Body of pancreas (tissue), 4 donors: ENCODE measurements at regions not wholly inside any gene's neighbourhood (a gene's known extent, or its start where the extent isn't known, plus 50 kb on each side); places are given as distances from the start of the nearest gene placed in this dataset.
A peak's percentile ranks its signal among the peaks of the same experiment; 100 is the strongest.

Experiments used
- ATAC-seq: fragments of 150-250 bp; one replicate; pipeline ENCODE4 v1.9.1; 2016
- DNase-seq, 4 donors: peaks; one replicate each; pipeline ENCODE4 v3.0.0-alpha.2; 2019
- H3K27ac ChIP-seq, 4 donors: fragments of 200-600 bp; sonication (generic); 1 replicate in 3 of 4; 2 replicates in 1 of 4; pipeline versions ENCODE4 v1.5.1 to v1.6.1; 2016 to 2019; ENCODE audit warnings: mild to moderate bottlenecking in 1 of 4, mixed read lengths in 1 of 4, moderate library complexity in 1 of 4
- H3K27me3 ChIP-seq, 2 donors: fragments of 200-600 bp; sonication (generic); one replicate each; pipeline ENCODE4 v1.6.0; 2016; ENCODE audit warnings: mild to moderate bottlenecking in 1 of 2
- H3K36me3 ChIP-seq, 2 donors: fragments of 200-600 bp; sonication (generic); replicated peaks in 1 of 2; 2 replicates each; pipeline ENCODE4 v1.5.1; 2016; ENCODE audit warnings: low read depth in 2 of 2; ENCODE audit not compliant: insufficient read depth in 1 of 2
- H3K4me1 ChIP-seq: fragments of 200-600 bp; sonication (generic); one replicate; pipeline ENCODE4 v1.6.0; 2016
- H3K4me3 ChIP-seq, 2 donors: fragments of 200-600 bp; sonication (generic); 1 replicate in 1 of 2; 2 replicates in 1 of 2; pipeline ENCODE4 v1.5.1; 2016 to 2019
- H3K9me3 ChIP-seq, 3 donors: fragments of 200-600 bp; sonication (generic); 1 replicate in 2 of 3; 2 replicates in 1 of 3; pipeline ENCODE4 v1.5.1; 2016
- POLR2A ChIP-seq, 3 donors: fragments of 450-650 bp; IDR thresholded peaks; one replicate each; pipeline ENCODE4 v1.6.1; 2016; ENCODE audit warnings: antibody characterized with exemption in 3 of 3, mild to moderate bottlenecking in 2 of 3
- WGBS, 2 donors: methylation state at CpG; one replicate each; pipeline ENCODE4 v1.1.5; 2017; 5-methylcytosine and 5-hydroxymethylcytosine counted together
- intact Hi-C: fragments of 100-400 bp; cut with DNase I; formaldehyde crosslinking; loops from one replicate; pipeline ENCODE4 v1.15.1; 2023
- TF ChIP-seq, protein P1 (sequence below), 7 experiments: fragments of 450-650 bp in 4 of 7; fragments of 200-600 bp in 3 of 7; sonication (generic) in 3 of 7; IDR thresholded peaks; one replicate each; pipeline ENCODE4 v1.5.1; 2016 to 2019; ENCODE audit warnings: antibody characterized with exemption in 7 of 7

DNA sequence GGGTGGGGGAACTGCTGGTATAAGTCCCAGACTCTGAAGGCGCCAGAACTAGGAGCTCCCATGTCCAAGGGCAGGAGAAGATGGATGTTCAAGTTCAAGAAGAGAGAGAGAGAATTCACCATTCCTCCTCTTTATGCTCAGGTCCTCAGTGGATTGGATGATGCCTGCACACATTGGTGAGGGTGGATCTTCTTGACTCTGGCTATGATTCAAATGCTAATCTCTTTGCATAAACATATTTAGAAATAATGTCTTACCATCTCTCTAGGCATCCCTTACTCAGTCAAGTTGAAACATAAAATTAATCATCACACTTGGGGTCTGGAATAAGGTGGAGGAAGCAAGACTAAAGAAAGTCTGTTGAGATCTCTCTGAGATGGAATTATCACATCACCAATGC is 210.6 kb upstream of the CHST9 start:
- WGBS, 2 donors: 31 to 59% methylated on average over 1 of the region's 1 CpG
- no peaks in the 10 kb centered on the region for H3K4me1 ChIP-seq
- H3K27ac ChIP-seq: no peak overlapping the region
- TF ChIP-seq, protein P1, sequence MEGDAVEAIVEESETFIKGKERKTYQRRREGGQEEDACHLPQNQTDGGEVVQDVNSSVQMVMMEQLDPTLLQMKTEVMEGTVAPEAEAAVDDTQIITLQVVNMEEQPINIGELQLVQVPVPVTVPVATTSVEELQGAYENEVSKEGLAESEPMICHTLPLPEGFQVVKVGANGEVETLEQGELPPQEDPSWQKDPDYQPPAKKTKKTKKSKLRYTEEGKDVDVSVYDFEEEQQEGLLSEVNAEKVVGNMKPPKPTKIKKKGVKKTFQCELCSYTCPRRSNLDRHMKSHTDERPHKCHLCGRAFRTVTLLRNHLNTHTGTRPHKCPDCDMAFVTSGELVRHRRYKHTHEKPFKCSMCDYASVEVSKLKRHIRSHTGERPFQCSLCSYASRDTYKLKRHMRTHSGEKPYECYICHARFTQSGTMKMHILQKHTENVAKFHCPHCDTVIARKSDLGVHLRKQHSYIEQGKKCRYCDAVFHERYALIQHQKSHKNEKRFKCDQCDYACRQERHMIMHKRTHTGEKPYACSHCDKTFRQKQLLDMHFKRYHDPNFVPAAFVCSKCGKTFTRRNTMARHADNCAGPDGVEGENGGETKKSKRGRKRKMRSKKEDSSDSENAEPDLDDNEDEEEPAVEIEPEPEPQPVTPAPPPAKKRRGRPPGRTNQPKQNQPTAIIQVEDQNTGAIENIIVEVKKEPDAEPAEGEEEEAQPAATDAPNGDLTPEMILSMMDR (IDR thresholded peaks at IDR 0.05): no peak
- no peak for TF ChIP-seq POLR2A (IDR thresholded peaks at IDR 0.05)
- H3K4me3 ChIP-seq: no peak overlapping the region
- ATAC-seq (no peak), DNase-seq (no peak)
- no peaks in the 10 kb centered on the region for H3K27me3 ChIP-seq
- no peaks in the 10 kb centered on the region for H3K36me3 ChIP-seq
- H3K9me3 ChIP-seq: no peaks in the 10 kb centered on the region
- intact Hi-C loops: no loop called here

DNA sequence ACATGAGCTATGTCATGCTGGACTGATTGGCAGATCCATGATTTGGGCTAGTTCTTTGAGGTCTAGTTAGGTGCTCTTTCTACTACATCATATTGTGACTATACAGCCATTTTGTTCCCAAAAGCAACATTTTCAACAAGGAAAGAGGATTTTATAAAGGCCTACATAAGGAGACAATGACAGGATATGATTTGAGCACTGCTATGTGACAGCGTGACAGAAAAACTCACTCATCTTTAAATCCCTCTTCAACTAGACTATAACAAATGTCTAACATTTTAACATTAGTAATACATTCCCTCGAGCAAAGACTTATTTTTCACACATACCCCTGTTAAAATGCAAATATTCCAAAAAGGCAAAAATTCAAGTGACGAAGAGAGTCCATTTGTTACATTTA is 209.6 kb upstream of the CHST9 start:
- WGBS, 2 donors: 68 to 75% methylated on average over 3 of the region's 3 CpGs
- no peak overlapping the region for H3K27ac ChIP-seq
- no peak for TF ChIP-seq POLR2A (IDR thresholded peaks at IDR 0.05)
- TF ChIP-seq, protein P1 (IDR thresholded peaks at IDR 0.05): no peak
- no peaks in the 10 kb centered on the region for H3K27me3 ChIP-seq
- H3K36me3 ChIP-seq: no peaks in the 10 kb centered on the region
- H3K9me3 ChIP-seq: no peaks in the 10 kb centered on the region
- intact Hi-C loops: no loop called here
- DNase-seq: no peak
- H3K4me3 ChIP-seq: no peak overlapping the region
- no peaks in the 10 kb centered on the region for H3K4me1 ChIP-seq
- no peak for ATAC-seq

DNA sequence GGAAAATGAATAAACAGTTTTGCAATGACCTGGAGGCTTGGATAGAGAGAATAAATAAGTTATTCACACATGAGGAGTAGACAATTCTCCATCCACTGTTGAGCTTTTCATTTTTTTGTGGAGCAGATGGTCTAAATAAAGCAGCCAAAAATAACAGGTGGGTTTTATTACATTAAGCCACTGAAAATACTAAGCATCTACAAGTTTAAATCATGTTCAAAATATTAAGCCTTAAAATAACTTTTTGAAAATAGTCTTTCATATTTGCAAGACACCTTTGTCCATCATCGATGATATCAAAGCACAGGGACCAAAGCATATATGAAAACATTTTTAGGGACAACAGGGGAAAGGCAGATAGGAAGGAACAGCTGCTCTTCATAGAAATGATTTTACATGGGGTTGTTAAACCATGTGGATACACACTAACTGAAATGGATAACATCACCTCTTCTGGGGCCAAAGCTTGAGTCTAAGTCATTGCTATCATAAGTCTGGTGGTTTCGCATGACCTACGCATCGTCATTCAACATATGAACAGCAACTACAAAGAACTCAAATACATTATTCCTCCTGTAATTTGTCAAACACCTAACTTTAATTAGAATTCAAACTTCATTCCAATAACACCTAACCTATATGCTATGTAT is 197.6 kb upstream of the CHST9 start:
- no peaks in the 10 kb centered on the region for H3K4me1 ChIP-seq
- WGBS, 2 donors: 83 to 87% methylated on average over 4 of the region's 4 CpGs
- no peak overlapping the region for H3K27ac ChIP-seq
- no peak overlapping the region for H3K4me3 ChIP-seq
- DNase-seq (no peak), ATAC-seq (no peak)
- H3K9me3 ChIP-seq: no peaks in the 10 kb centered on the region
- intact Hi-C loops: no loop called here
- no peaks in the 10 kb centered on the region for H3K27me3 ChIP-seq
- TF ChIP-seq POLR2A (IDR thresholded peaks at IDR 0.05): no peak
- TF ChIP-seq, protein P1 (IDR thresholded peaks at IDR 0.05): no peak
- no peaks in the 10 kb centered on the region for H3K36me3 ChIP-seq

DNA sequence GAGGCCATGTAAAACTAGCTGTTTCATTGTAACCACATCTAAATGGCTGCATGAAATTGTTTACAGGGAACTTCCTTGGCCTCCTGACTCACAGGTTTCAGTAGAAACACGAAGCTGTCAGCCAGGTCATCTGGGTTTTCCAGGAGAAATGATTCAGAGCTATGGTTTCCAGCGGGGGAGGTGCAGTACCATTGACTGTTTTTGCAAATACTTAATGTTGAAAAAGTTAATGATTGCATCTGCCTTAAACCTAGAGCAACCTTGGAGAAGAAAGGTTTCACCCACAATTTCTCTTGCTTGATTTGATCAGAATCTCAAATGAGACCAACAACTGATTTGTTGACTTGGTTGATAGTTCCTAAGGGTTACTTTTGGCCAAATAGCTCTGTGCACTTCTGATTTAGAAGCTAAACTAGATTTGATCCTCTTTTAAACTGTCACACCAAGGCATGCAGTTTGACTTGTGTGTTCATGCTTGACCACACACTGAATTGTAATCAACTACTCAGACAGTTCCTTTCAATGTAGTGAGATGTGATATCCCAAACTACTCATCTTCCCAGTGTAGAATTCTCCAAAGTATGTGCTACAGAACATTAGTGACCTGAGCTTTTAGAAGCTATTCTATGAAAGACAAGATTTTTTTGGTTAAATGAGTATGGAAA is 193.5 kb upstream of the CHST9 start:
- intact Hi-C loops: no loop called here
- Histone ChIP-seq H3K27ac (peak overlapping the region in 3 of 4 donors; percentile 15 to 62 (median 17)), H3K4me3 (no peak overlapping the region), H3K9me3 (no peaks in the 10 kb centered on the region), H3K4me1 (no peaks in the 10 kb centered on the region), H3K36me3 (no peaks in the 10 kb centered on the region), H3K27me3 (no peaks in the 10 kb centered on the region)
- DNase-seq (peak in 3 of 4 donors; percentile 13 to 45 (median 14)), ATAC-seq (peak; percentile 59)
- TF ChIP-seq POLR2A (IDR thresholded peaks at IDR 0.05): no peak
- TF ChIP-seq, protein P1 (IDR thresholded peaks at IDR 0.05): no peak
- WGBS, 2 donors: 20 to 24% methylated on average over 2 of the region's 2 CpGs

DNA sequence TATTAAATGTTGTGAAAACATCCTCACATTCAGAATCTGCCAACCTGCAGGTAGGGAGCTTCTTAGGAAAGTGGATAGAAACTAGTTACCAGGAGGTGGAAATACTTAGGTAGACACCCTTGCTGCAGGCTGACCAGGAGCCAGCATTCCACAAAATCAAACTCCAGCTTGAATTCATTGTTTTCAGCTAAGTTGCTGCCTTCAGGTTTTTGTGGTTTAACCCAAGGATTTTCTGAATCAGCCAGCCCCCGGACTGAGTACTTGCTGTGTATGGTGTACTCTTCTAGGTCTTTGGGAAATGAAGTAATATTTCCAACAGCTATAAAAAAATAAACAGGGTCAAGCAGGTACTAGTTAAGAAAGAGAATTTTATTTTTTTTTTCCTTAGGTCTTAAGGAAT is 192.1 kb upstream of the CHST9 start:
- no peak for TF ChIP-seq POLR2A (IDR thresholded peaks at IDR 0.05)
- TF ChIP-seq, protein P1 (IDR thresholded peaks at IDR 0.05): no peak
- Histone ChIP-seq H3K27me3 (no peaks in the 10 kb centered on the region), H3K27ac (no peak overlapping the region), H3K36me3 (no peaks in the 10 kb centered on the region), H3K4me3 (no peak overlapping the region), H3K4me1 (no peaks in the 10 kb centered on the region), H3K9me3 (no peaks in the 10 kb centered on the region)
- intact Hi-C loops: no loop called here
- 71 to 83% methylated on average over 1 of the region's 1 CpG for WGBS, 2 donors
- DNase-seq (no peak), ATAC-seq (no peak)
